Sigmoid colon (tissue), 4 donors: ENCODE measurements at regions not wholly inside any gene's neighbourhood (a gene's known extent, or its start where the extent isn't known, plus 50 kb on each side); places are given as distances from the start of the nearest gene placed in this dataset.

ENCODE experiments used
- CTCF ChIP-seq, 4 experiments: fragments of 450-650 bp in 3 of 4; fragments of 200-600 bp in 1 of 4; IDR thresholded peaks; one replicate each; pipeline ENCODE4 v1.5.1; 2016 to 2019; ENCODE audit warnings: antibody characterized with exemption in 4 of 4, mild to moderate bottlenecking in 3 of 4, moderate library complexity in 2 of 4
- EP300 ChIP-seq, 4 donors: sonication (generic); formaldehyde crosslinking; IDR thresholded peaks; one replicate each; pipeline ENCODE4 v1.6.1; 2017; ENCODE audit warnings: antibody characterized with exemption in 4 of 4
- POLR2A ChIP-seq, 2 donors: fragments of 450-650 bp; IDR thresholded peaks; one replicate each; pipeline ENCODE4 v1.6.1; 2016; ENCODE audit warnings: antibody characterized with exemption in 2 of 2, mild to moderate bottlenecking in 2 of 2, moderate library complexity in 2 of 2

- TF ChIP-seq CTCF (IDR thresholded peaks at IDR 0.05) (no peak), POLR2A (IDR thresholded peaks at IDR 0.05) (no peak), EP300 (IDR thresholded peaks at IDR 0.05) (no peak)
These were observed 509.6 kb upstream of the DIPK2B start for GRCh38 chrX:45710081-45710801.
